Activated CD4-positive, alpha-beta T cell treated with anti-CD3 and anti-CD28 coated beads, Interleukin-2, amount 10 ng/mL, durations not matched to agents 7 days and 5 days (primary cell): ENCODE measurements at regions not wholly inside any gene's neighbourhood (a gene's known extent, or its start where the extent isn't known, plus 50 kb on each side); places are given as distances from the start of the nearest gene placed in this dataset.
"Not testable (repeated sequence)": the region's sequence is repeated elsewhere in the genome, so short reads cannot be mapped to it uniquely, and the experiment has no call there.

Source experiments
- CTCF ChIA-PET: fragments of 350-600 bp; sonication (Branson Sonifier 250); formaldehyde crosslinking; loops from one replicate; lab custom pipeline; 2021; ENCODE audit warnings: antibody characterized with exemption; lab: Charles Lee
- POLR2A ChIA-PET: fragments of 350-600 bp; sonication (Branson Sonifier 250); formaldehyde crosslinking; loops from one replicate; lab custom pipeline; 2021; ENCODE audit warnings: antibody characterized with exemption; lab: Charles Lee
- DNase-seq: peaks from one replicate; pipeline ENCODE4 v3.0.0-alpha.2; 2020
- H3K27ac Mint-ChIP-seq: one replicate; pipeline ENCODE4 v1.8.0; 2021; ENCODE audit warnings: mild to moderate bottlenecking, moderate library complexity, mixed read lengths
- H3K27me3 Mint-ChIP-seq: one replicate; pipeline ENCODE4 v1.8.0; 2021; ENCODE audit warnings: mixed read lengths
- H3K36me3 Mint-ChIP-seq: one replicate; pipeline ENCODE4 v1.8.0; 2021; ENCODE audit warnings: low read depth, mixed read lengths
- H3K4me1 Mint-ChIP-seq: one replicate; pipeline ENCODE4 v1.8.0; 2021; ENCODE audit warnings: mixed read lengths
- H3K4me3 Mint-ChIP-seq: one replicate; pipeline ENCODE4 v1.8.0; 2021; ENCODE audit warnings: mild to moderate bottlenecking, moderate library complexity, mixed read lengths
- H3K9me3 Mint-ChIP-seq: one replicate; pipeline ENCODE4 v1.8.0; 2021; ENCODE audit warnings: mixed read lengths

DNA sequence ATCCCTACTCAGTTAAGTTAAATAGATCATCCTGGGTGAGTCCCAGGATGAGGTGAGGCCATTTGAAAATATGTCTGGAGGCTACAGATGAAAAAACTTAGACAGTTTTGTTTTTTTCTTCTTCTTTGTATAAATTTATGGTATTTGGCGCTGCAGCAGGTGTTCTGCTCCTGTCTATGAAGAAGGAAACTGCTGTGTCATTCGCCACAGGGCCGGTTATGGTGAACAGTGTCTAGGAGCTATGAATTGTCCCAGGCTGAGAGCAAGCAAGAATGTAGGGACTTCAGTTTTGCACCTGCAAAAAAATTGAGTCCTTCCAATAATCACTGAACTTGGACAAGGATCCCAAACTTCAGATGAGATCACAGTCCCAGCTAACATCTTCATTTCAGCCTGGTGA lies 674.3 kb upstream of the RGS18 start:
- Mint-ChIP-seq H3K4me3 (no peak overlapping the region), H3K4me1 (no peaks in the 10 kb centered on the region), H3K27me3 (no peaks in the 10 kb centered on the region), H3K36me3 (no peaks in the 10 kb centered on the region), H3K9me3 (peaks cover 3% of the 10 kb centered on the region), H3K27ac (no peak overlapping the region)
- ChIA-PET POLR2A (no interaction called here), CTCF (interaction anchor here (0.5 kb wide), 1 partner anchor 29 kb away, joined by 3 read pairs; no protein-coding TSS in a partner anchor)
- DNase-seq = no peak

DNA sequence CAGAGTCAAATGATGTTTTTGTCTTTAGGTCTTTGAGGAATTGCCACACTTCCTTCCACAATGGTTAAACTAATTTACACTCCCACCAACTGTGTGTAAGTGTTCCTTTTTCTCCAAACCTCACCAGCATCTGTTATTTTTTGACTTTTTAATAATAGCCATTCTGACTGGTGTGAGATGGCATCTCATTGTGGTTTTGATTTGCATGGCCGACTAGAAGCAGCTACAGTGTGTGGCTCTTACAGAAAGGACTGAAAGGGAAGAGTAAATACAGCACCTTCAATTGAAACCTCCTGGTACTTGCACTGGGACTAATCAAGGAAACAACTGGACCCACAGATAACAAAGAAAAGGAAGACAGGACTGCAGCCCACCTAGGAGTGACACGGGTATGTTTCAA lies 668.0 kb upstream of the RGS18 start:
- ChIA-PET CTCF (no interaction called here), POLR2A (no interaction called here)
- no peaks in the 10 kb centered on the region for H3K36me3 Mint-ChIP-seq
- no peak overlapping the region for H3K4me3 Mint-ChIP-seq
- H3K27me3 Mint-ChIP-seq = no peaks in the 10 kb centered on the region
- no peak overlapping the region for H3K27ac Mint-ChIP-seq
- DNase-seq = no peak
- H3K9me3 Mint-ChIP-seq = peaks cover 15% of the 10 kb centered on the region
- no peaks in the 10 kb centered on the region for H3K4me1 Mint-ChIP-seq

DNA sequence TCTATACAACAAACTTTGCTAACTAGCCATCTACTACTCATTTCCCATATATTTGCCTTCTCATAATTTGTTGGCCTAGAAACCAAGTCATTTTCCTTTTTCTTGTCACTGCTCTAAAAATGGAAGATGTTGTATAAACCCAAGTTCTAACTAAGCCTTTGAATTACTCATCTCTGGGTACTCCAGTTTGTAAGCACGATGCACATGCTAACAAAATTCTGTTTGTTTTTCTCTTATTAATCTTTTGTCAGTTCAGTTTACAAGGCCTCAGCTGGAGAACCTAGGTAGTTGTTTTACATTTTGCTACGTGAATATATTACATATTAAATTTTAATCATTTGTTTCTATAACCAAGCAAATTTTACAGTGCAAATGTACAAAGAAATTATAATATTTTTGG lies 663.2 kb upstream of the RGS18 start:
- H3K36me3 Mint-ChIP-seq = no peaks in the 10 kb centered on the region
- no peak for DNase-seq
- no peaks in the 10 kb centered on the region for H3K27me3 Mint-ChIP-seq
- peaks cover 5% of the 10 kb centered on the region for H3K9me3 Mint-ChIP-seq
- no peak overlapping the region for H3K27ac Mint-ChIP-seq
- no peaks in the 10 kb centered on the region for H3K4me1 Mint-ChIP-seq
- no peak overlapping the region for H3K4me3 Mint-ChIP-seq
- POLR2A ChIA-PET = no interaction called here
- CTCF ChIA-PET = no interaction called here

DNA sequence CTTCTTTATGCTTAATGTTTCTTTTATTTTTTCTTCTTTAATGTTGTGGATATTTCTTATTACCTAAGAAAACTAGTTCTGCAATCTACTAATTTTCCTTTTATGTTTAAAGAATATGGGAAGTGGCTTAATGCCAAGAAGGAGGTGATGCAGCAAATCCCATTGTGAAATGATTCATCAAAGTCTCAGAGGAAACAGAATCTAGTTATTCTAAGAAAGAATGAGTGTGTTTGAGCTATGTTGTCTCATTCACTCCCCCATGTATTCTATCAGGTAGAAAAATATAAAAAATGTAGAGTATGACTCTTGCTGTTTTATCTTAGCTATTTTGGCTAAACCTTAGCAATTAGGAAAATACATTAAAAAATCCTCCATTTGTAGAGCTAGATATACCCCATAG lies 659.9 kb upstream of the RGS18 start:
- no peak overlapping the region for H3K4me3 Mint-ChIP-seq
- no peak for DNase-seq
- H3K9me3 Mint-ChIP-seq = no peaks in the 10 kb centered on the region
- ChIA-PET CTCF (no interaction called here), POLR2A (no interaction called here)
- no peaks in the 10 kb centered on the region for H3K27me3 Mint-ChIP-seq
- no peaks in the 10 kb centered on the region for H3K4me1 Mint-ChIP-seq
- no peak overlapping the region for H3K27ac Mint-ChIP-seq
- no peaks in the 10 kb centered on the region for H3K36me3 Mint-ChIP-seq

DNA sequence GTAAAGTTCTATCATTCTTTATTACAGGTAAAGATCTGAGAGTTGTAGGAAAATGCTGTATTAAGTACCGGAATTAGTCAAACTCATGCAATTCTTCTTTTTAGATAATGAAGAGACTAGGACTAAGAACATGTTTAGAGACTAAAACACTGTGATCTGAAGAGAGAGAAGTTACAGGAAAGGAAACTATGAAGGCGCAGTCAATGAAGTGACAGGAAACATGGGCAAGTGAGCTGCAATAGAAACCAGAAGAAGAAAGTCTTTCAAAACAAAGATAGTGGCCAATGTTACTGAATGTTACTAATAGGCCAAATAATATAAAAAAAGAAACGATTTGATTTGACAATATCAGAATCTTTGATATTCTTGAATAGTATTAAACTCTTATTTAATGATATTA lies 659.4 kb upstream of the RGS18 start:
- no peaks in the 10 kb centered on the region for H3K4me1 Mint-ChIP-seq
- no peaks in the 10 kb centered on the region for H3K27me3 Mint-ChIP-seq
- ChIA-PET POLR2A (no interaction called here), CTCF (no interaction called here)
- no peaks in the 10 kb centered on the region for H3K9me3 Mint-ChIP-seq
- no peaks in the 10 kb centered on the region for H3K36me3 Mint-ChIP-seq
- DNase-seq = no peak
- no peak overlapping the region for H3K27ac Mint-ChIP-seq
- no peak overlapping the region for H3K4me3 Mint-ChIP-seq

DNA sequence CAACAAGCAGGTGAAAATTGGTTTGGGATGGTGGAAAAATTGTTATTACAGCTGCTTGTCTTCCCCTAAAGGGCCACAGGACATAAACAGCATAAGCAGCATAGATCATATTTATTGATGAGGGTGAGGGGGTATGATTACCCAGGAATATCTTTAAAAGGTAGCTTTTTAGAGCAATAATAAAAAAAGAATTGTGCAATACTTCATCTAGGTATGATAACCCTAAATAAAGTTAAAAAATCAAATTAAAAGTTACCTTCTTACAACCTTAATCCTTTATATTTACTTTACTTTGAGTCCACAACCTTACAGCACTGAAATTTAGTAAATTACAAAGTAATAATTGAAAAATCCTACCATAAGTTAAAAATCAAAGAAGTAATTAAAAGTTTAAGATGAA lies 653.3 kb upstream of the RGS18 start:
- no peak overlapping the region for H3K4me3 Mint-ChIP-seq
- no peaks in the 10 kb centered on the region for H3K4me1 Mint-ChIP-seq
- ChIA-PET CTCF (no interaction called here), POLR2A (no interaction called here)
- DNase-seq = no peak
- H3K27ac Mint-ChIP-seq = no peak overlapping the region
- no peaks in the 10 kb centered on the region for H3K36me3 Mint-ChIP-seq
- no peaks in the 10 kb centered on the region for H3K27me3 Mint-ChIP-seq
- H3K9me3 Mint-ChIP-seq = no peaks in the 10 kb centered on the region

DNA sequence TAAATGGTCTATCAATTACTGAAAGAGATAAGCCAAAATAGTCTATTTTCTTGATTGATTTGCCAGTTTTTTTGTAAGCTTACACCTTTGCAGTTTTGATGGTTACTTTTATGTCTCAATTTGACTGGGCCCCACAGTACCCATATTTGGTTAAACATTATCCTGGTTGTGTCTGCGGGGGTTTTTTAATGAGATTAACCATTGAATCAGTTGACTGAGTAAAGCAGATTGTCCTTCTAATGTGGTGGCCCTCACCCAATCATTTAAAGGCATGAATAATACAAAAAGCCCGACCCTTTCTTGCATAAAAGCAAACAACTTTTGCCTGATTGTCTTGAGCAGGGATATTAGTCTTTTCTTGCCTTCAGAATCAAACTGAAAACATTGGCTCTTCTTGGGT lies 650.0 kb upstream of the RGS18 start:
- ChIA-PET CTCF (no interaction called here), POLR2A (no interaction called here)
- Mint-ChIP-seq H3K27ac (no peak overlapping the region), H3K9me3 (peaks cover 6% of the 10 kb centered on the region), H3K4me1 (no peaks in the 10 kb centered on the region), H3K4me3 (no peak overlapping the region), H3K27me3 (no peaks in the 10 kb centered on the region), H3K36me3 (no peaks in the 10 kb centered on the region)
- DNase-seq = no peak

DNA sequence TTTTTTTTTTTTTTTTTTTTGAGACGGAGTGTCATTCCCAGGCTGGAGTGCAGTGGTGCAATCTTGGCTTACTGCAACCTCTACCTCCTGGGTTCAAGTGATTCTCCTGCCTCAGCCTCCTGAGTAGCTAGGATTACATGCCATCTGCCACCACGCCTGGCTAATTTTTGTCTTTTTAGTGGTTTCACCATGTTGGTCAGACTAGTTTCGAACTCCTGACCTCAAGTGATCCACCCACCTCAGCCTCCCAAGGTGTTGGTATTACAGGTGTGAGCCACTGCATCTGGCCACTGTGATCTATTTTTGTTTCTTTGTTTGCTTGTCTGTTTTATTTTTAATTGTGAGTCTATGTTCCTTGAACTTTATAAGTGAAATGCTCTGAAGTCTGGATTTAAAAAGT lies 646.8 kb upstream of the RGS18 start:
- H3K27me3 Mint-ChIP-seq, H3K4me1 Mint-ChIP-seq, DNase-seq, POLR2A ChIA-PET, H3K36me3 Mint-ChIP-seq, H3K4me3 Mint-ChIP-seq, H3K9me3 Mint-ChIP-seq, H3K27ac Mint-ChIP-seq, CTCF ChIA-PET: not testable (repeated sequence)

DNA sequence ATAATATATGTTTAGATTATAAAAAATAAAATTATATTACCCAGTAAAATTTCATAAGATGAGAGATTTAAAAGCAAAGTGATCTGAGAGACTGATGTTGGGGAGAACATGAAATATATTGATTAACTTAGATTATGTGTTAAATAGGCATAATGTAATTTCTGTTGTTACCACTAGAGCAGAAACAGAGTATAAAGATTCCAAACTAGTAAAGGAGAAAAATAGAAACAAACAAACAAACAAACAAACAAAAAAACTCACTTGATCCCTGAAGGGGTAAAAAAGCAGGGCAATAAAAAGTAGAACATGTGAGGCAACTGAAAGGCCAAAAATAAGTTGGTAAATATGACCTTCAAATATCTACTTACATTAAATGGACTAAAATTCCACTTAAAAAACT lies 640.4 kb upstream of the RGS18 start:
- CTCF ChIA-PET = no interaction called here
- Mint-ChIP-seq H3K4me1 (no peaks in the 10 kb centered on the region), H3K9me3 (peaks cover under 1% of the 10 kb centered on the region), H3K4me3 (no peak overlapping the region), H3K27ac (no peak overlapping the region), H3K27me3 (no peaks in the 10 kb centered on the region), H3K36me3 (no peaks in the 10 kb centered on the region)
- POLR2A ChIA-PET = no interaction called here
- no peak for DNase-seq

DNA sequence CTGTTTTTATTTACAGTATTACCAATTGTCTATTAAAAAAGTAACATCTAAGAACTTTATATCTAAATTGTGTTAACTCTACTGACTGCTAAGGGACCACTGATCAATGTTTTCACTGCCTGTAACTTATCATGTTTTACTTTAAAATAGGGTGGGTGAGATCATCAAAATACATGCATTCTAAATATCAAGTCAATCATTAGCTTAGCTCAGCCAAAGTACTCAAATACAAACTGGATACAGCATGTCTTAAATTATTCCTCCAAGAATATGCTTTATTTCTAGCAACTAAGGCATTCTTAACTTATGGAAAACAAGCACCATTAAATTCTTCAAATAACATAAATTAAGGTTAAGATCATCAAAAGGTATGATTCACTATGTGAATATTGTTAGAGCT lies 638.7 kb upstream of the RGS18 start:
- DNase-seq = no peak
- Mint-ChIP-seq H3K27me3 (no peaks in the 10 kb centered on the region), H3K9me3 (peaks cover 4% of the 10 kb centered on the region), H3K4me1 (no peaks in the 10 kb centered on the region), H3K4me3 (no peak overlapping the region), H3K27ac (no peak overlapping the region), H3K36me3 (no peaks in the 10 kb centered on the region)
- POLR2A ChIA-PET = no interaction called here
- CTCF ChIA-PET = interaction anchor here (0.5 to 0.6 kb wide), 2 partner anchors 52 to 1281 kb away, joined by 3 read pairs; no protein-coding TSS in a partner anchor

DNA sequence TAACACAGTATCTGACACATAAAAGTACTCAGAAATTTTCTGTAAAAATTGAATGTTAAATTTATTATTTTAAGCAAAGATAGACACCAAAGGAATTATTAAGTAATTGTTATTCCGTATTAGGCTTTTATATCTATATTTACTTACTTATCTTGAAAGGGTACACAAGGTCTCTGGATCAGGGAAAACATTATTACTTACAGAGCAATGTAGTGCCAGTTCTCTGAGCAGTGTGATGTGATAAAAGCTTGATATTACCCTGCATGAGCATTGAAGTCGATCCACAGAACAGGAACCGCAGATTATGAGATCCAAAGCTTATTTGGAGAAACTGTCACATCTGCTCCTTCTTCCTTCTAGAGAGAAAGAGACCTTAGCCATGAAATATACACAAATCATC lies 637.9 kb upstream of the RGS18 start:
- no peaks in the 10 kb centered on the region for H3K36me3 Mint-ChIP-seq
- H3K4me3 Mint-ChIP-seq = no peak overlapping the region
- H3K27me3 Mint-ChIP-seq = no peaks in the 10 kb centered on the region
- H3K4me1 Mint-ChIP-seq = no peaks in the 10 kb centered on the region
- no peak overlapping the region for H3K27ac Mint-ChIP-seq
- peaks cover 4% of the 10 kb centered on the region for H3K9me3 Mint-ChIP-seq
- no peak for DNase-seq
- CTCF ChIA-PET = no interaction called here
- POLR2A ChIA-PET = no interaction called here

DNA sequence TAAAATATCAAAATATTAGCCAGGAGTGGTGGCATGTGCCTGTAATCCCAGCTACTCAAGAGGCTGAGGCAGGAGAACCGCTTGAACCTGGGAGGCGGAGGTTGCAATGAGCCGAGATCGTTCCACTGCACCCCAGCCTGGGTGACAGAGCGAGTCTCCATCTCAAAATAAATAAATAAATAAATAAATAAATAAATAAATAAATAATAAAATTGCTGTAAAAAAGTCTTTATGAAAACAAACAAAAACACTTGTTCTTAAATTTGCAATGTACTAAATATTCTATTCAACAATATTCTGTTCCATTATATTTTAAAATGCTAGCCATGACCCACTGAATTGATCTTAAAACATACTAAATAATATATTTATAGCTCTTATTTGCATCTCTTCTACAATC lies 632.3 kb upstream of the RGS18 start:
- H3K4me1 Mint-ChIP-seq, DNase-seq, H3K36me3 Mint-ChIP-seq, H3K27me3 Mint-ChIP-seq, H3K4me3 Mint-ChIP-seq, H3K9me3 Mint-ChIP-seq, POLR2A ChIA-PET, H3K27ac Mint-ChIP-seq: not testable (repeated sequence)
- CTCF ChIA-PET = interaction anchor here (0.6 to 0.7 kb wide), 2 partner anchors 228 to 249 kb away, joined by 3 to 4 read pairs; no protein-coding TSS in a partner anchor

DNA sequence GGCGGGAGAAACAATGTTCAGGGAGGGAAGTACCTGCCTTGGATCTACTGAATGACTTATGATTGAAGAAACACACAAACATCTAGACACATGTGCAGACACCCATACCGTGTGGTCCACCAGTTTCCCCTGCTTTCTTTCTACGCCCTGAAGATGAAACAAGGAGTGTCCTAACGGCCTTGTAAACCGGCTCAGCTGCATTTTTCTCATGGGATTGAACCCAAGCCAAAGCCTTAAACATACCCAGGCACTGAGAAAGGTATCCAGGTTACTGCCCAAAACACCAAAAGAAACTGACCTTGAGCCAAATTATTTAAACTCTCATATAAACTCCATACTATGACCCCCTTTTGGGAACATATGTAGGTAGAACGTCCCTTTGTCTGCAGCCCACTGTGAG lies 630.0 kb upstream of the RGS18 start:
- no peak overlapping the region for H3K27ac Mint-ChIP-seq
- CTCF ChIA-PET = no interaction called here
- H3K4me1 Mint-ChIP-seq = no peaks in the 10 kb centered on the region
- POLR2A ChIA-PET = no interaction called here
- DNase-seq = no peak
- H3K4me3 Mint-ChIP-seq = no peak overlapping the region
- no peaks in the 10 kb centered on the region for H3K36me3 Mint-ChIP-seq
- peaks cover 4% of the 10 kb centered on the region for H3K9me3 Mint-ChIP-seq
- H3K27me3 Mint-ChIP-seq = no peaks in the 10 kb centered on the region

DNA sequence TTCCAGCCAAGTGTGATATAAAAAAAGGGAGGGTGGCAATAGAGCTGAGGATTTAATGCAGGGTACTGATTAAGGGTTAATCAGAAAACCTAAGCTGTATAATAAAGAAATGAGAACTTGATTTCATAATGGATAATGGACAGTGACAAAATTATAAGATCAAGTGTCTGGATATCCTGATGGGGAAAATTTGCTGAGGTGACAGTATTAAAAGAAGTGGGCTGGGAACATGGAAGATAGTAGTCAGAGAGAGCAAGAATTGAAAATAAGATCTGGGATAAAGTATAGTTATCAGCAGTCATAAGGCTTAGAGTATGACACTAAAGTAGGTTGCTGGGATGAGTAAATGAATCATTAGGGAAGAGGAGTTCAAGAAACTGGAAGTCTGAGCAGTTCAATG lies 627.3 kb upstream of the RGS18 start:
- POLR2A ChIA-PET = no interaction called here
- Mint-ChIP-seq H3K4me1 (no peaks in the 10 kb centered on the region), H3K9me3 (no peaks in the 10 kb centered on the region)

More for the DNA sequence above, 627.3 kb upstream of the RGS18 start:
- Mint-ChIP-seq H3K27me3 (no peaks in the 10 kb centered on the region), H3K27ac (no peak overlapping the region), H3K4me3 (no peak overlapping the region), H3K36me3 (no peaks in the 10 kb centered on the region)
- no peak for DNase-seq
- CTCF ChIA-PET = no interaction called here
